HG02588 (cell line): ENCODE measurements at regions not wholly inside any gene's neighbourhood (a gene's known extent, or its start where the extent isn't known, plus 50 kb on each side); places are given as distances from the start of the nearest gene placed in this dataset.

ENCODE experiments used
- ATAC-seq: cut with Tn5 transposase; IDR thresholded peaks from one replicate; pipeline ENCODE4 v1.9.1; 2021; ENCODE audit warnings: mild to moderate bottlenecking, moderate library complexity; ENCODE audit not compliant: unreplicated experiment

DNA sequence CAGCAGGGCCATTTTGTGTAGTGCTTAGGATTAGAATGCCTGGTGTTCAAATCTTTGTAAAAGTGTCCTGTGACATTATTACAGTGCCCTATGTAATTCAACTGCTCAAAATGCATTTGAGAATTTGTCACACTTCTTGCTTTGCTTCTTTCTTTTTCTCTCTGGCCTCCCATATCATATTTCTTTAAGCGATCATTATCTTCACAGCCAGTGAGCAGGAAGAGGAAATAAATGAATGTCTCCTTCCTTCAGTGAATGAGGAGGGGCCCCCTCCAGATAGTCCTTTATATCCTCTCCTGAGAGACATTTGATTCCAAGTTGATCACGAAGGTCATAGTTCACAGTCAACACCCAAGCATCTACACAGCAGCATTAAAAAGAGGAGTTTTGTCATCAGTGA lies 425.1 kb upstream of the NPVF start:
- no peak for ATAC-seq

DNA sequence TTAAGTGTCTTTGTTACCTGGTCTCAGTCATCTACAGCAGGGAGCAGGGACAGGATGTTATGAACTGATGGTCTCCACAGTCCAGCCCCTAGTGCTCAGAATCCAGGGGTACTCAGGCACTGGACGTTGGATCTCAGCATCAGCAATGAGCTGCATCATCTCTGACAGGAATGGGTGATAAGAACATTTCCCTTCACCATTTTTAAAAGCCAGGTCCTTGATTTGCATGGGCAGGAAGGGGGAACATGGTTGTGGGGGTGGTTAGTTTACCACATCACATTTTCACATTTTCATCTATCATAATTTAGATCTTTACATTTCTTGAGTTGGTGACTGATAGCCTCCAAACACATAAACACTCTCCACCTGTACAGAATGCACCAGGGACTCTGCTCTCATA lies 427.8 kb upstream of the NPVF start:
- no peak for ATAC-seq

DNA sequence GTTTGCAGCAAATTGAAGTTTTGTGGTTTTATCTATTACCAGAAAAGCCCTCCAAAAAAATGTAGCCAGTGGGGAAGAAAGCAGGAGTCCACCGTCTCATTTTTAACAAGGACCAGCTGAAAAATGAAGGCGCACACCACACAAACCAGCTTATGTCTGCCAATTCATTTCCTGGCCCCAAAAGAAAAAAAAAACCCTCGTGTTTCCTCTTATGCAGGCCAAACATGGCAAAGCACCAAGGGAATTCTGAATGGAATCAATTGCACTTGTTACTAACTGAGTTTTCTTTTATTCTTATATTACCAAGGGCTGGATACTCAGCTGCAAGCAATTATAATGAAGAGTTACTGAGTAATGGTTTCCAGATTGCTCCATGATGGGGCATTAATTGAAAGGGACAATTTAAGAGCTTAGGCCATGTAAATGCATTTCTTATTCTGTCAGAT lies 428.3 kb upstream of the NPVF start:
- ATAC-seq = no peak

DNA sequence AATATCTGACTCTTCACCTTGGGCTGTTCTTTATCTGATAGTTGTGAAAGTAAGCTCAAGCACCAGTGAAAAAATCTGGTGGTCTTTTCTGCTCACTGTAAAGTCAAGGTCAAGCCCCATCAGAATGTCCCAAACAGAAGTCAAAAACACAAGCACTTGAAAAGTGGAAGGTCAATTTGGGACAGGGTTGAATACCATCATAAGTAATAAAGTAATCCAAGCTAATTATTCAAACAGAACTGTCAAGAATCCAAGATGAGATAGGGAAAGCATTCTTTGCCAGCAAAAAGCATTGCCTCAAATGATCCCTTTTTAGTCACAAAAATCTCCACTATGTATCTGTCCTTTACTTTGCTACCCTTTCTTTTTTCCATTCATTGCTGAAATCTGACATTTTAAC lies 430.1 kb upstream of the NPVF start:
- ATAC-seq = no peak

DNA sequence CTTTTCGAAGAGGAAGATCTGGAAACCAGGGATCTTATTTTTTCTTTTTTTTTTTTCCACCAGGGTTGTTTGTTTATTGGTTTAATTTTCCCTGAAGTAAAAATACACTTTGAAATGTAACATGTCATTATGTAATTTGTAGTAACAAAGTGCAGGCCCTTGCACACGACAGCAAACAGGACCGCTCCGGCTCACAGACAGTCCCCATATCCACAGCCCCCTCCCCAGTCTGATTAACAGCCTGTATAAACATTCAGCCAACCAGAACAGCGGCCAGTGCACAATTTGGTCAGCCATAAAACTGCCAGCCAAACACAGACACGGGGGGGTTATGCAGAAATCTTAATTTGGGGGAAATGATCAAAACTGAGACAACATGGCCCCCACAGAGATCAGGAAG lies 431.6 kb upstream of the NPVF start:
- no peak for ATAC-seq

DNA sequence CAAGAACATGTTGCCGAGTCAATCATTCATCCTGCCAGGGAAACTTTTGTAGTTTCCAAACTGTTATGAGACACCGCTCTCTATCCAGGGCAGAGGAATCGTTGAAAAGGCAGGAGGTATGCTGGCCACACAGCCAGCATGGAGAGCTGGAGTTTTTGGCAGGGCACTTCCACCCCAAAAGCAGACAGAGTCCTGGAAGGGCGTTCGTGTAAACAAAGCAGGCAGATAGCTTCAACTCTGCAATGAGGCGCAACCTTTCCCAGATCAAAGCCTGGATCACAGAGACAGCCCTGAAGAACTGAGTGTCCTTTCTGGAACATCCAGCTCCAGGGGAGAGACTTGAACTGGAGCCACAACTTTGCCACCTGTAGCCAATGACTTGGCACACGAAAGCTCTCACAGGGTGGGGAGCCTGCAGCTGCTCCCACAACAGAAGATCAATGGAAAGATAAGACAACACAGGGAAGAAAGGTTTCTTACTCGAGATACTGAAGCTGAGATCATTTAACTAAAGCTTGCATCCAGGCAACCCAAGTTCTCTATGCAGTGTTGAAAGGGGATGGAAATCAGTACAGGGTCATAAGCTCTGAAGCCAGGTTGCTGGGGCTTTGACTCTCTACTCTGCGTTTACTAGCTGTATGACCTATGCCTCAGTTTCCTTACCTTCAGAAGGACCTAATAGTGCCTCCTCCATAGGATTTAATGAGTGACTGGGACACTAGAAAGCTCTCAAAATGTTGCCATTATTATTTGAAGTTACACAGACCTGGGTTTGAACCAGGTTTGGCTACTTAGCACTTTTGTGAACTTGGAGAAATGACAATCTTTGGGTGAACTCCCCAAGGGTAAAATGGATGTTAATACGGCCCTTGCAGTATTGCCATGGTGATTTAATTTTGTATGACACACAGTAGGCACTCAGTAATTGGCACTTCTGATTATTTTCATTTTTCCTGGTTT lies 434.8 kb upstream of the NPVF start:
- no peak for ATAC-seq

DNA sequence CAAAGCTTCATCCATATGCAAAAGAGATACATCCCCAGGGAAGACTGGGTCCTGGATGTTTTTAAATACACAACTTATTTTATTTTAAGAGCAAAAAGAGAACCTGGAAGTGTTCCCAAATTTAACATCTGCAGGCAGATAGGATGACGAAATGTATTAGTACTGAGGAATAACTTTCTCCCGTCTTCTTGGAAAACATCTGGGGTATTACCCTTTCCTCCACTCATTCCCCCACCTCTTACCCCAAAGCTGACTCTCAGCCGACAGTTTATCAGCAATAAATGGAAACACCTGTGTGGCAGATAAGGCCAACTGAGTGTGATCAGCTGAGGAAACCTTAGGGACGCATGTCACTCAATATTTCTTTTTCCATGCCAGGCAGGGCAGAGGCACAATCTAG lies 435.6 kb upstream of the NPVF start:
- no peak for ATAC-seq

DNA sequence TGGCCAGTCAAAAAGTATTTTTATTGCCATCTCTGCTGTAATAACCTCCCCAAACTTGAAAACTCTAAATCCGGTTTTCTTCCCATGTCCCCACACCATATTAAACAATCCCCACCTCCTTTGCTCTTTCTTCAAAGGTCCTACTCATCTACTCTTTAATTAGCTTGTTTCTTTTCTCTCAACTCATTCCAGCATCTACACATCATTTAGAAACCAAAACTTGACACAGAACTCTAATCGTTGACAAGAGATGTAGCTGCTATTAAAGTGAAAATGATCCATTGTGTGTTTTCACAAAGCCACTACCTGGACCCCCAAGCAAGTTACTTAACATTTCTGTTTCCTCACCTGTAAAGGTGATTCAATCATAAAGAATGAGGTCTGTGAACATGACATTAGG lies 436.3 kb upstream of the NPVF start:
- ATAC-seq = no peak

DNA sequence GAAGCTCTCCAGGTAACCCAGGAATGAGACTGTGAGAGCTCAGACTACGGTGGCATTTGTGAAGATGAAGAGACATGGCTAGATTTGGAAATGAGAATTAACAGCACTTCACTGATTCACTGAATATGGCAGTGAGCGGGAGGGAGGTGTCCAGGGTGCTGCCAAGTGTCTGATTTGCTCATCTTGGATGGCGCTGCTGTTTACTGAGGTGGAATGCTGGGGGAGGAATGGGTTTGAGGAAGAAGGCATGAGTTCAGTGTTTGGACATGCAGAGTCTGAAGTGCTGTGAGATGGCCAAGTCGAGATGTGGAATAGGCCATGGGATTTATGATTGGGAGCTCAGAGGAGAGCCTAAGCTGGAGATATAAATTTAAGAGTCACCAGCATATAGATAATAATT lies 437.1 kb upstream of the NPVF start:
- no peak for ATAC-seq

DNA sequence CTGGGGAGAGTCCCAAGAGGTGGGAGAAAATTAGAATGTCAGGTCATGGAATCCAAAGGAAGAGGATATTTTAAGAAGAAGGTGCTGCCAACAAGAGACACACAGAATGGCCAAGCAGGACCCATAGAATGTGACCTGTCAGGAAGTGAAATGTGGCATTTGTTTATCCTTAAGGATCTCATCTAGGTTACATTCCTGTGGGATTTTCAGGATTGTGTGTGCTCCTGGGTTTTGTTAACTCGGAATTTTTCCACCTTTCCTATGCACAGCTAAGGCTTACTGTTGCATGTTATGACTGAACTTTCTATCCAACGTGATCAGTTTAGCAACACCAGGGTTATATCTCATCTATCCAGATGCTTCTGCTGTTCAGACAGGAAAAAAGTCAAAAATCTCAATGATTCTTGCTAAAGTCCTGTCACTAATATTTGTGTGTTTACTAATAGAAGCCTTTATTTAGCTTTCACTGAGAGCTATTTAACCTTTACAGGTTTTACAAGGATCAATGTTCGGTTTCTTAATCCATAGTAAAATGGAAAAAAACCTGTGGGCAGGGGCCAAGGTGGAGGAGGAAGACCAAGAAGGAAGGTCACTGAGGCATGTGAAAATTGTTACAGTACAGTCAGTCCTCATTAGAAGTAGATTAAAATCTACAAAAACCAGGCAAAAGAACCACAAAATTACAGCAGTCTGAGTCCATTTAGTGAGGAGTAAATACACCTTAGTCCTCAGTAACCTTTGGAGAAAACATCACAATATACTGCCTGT lies 437.8 kb upstream of the NPVF start:
- no peak for ATAC-seq

DNA sequence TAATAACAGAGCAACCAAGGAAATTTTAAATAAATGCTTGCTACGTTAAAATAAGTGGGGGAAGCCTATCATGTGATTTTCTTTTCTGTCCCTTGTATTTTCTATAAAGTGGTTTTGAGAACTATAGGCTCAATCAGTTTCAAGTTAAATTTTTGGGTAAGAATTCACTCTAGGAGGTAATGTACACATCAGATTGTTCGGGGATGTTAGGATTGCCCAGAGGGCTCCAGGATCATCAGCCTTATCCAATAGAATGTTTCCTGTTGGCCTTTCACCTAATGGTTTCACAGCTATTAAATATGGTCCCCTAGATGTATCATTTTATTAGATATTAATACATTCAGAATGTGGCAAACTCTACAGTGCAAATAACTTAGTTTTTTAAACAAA lies 438.4 kb upstream of the NPVF start:
- ATAC-seq = no peak

DNA sequence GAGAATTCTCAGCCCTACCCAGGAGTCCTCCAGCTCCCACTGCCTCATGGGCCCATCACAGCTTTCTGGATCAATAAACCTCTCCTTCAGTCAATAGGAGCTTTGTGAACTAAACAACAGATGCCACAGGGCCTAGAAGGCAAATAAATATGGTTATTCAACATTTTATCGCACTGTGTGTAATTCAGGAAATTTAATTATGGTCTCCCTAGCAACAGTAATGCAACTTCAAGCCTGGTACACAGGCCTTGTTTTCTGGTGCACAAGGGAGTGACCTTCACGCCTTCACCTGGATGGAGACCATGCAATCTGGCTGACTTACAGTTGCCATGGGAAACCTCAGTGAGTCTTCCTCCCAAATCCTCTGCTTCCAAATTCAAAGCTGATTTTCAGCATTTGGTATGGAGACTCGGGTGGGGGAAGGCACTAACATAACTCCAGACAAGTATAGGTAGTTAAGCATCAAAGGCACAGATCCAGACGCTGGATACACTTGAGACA lies 441.0 kb upstream of the NPVF start:
- ATAC-seq = no peak

DNA sequence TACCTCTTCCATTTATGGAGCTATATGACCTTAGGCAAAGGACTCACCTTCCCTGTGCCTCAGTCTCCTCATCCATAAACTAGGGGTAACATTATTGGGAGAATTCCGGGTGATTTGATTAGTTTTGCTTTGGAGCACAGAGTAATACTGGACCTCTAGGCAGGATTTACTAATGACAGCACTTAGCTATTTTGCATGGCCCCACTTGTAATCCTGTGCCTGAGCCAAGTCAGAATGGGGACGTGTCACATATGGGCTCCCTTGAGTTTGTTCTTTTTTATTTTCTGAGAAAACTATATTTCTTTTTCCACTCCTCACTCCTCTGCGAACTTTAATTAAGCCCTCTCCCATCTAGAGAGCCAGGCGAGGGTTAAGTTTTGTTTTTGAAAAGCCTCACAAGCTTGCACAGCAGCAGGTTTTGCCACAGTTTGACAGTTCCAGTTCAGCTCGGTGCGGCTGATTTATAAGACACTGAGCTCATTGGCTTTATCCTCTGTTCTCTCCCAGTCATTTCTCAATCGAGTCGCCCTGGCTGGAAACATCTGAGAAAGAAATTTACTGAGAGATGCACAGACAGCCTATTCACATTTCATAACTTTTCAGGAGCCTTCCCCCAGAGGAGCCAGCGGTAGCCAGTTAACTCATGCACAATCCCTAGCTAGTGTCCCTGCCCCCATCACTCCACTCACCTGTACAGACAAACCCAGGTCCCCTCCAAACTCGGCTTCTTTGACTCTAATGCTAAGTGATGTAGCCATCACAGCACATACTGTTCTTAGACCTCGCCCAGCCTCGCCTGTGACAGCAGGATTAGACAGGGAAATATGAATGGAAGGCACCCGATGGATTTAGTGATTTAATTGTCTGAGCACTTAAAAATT lies 441.9 kb upstream of the NPVF start:
- no peak for ATAC-seq

DNA sequence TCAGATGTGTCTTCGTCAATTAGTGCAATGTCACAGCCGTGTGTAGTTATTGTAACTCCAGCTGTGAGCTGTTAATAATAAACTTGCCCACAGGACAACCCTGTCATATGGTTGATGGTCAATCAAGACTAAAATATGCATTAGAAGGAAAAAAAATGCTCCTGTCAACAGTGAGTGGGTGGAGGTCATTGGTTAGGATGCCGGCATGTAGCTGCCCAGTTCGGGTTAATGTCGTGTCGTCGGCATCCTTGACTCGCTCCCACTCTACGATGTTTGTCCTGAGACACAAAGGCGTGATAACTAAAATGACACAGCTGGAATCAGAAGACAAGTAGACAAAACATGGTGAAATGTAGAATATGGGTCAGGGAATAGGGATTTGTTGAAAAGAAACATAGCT lies 442.8 kb upstream of the NPVF start:
- ATAC-seq = no peak

DNA sequence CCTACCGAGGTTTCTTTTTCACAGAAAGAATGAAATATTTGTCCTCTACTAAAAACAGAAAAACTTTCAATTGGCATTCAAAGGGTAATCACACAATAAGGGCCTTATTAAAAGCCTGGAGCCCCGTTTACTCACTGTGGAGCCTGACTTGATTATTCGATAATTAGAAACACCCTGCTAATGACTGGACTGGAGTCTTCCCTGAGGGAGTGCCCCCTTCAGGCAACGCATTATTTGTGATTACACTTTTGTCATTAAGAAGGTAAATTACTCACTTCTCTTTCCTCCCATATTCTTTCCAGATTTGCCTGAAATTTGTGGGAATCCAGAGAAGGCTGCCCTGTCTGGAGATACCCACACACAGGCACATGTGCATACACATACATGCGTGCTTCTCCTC lies 444.2 kb upstream of the NPVF start:
- ATAC-seq = no peak

DNA sequence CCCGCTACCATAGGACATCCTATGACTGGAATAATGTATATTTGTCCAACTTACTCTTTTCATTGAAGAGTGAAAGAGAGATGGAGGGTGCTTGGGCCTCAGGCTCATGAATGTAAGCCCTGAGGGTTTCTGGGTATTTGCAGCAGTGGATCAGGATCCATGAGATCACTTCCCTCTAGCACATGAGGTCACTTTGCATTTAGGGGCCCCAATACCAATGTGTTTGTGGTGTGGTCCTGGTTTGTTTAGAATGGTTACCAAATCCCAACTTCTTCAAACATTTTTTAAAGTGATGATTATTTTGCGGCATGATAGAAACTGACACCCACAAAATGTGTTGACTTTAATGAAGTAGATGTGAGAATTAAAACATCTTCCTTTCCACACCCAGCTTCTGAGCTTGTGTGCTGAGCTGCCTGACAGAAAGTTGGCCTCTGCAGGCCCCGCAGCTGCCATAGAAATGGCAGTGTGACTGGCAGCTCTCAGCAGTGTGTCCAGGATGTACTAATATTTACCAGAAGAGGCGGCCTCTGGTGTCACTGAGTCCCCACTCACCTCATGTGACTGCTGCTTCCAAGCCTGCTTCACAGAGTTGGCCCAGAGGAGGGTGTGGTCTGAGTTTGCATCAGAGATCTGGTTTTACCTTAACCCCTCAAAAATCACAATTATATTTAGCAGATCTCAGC lies 447.6 kb upstream of the NPVF start:
- no peak for ATAC-seq

DNA sequence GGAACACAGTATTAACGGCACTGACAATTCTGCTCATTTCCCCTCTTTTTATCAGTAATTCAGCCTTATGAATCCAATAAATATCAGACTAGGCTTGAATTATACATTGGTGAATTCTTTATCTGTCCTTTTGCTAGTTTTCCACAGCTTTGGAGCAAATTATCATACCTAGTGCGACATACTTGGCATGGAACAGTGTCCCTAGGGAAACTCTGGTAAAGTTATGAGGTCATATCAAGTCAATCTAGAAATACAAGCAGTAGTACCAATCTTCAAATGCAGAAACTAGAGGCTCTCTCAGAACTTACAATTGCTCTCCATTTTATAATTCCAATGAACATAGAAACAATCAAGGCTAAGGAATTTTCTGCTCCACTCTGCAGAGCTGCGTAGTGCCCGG lies 449.3 kb upstream of the NPVF start:
- ATAC-seq = no peak

DNA sequence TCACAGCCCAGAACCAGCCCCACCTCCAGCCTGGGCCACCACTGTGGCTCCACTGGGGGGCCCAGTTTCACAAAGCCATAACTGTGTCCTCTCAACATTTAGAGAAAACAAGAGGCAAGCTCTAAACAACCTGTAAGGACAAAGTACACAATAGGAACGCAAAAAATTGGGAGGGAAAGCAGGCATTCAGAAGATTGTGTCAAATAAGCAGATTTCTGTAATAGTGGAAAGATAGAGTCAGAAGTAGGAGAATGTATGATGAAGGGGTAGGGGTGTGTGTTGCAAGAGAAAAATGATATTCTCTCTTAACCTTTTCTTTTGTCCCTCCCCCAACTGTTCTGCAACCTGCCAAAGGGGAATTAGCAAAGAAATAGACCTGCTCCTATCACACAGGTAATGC lies 449.9 kb upstream of the NPVF start:
- ATAC-seq = no peak

DNA sequence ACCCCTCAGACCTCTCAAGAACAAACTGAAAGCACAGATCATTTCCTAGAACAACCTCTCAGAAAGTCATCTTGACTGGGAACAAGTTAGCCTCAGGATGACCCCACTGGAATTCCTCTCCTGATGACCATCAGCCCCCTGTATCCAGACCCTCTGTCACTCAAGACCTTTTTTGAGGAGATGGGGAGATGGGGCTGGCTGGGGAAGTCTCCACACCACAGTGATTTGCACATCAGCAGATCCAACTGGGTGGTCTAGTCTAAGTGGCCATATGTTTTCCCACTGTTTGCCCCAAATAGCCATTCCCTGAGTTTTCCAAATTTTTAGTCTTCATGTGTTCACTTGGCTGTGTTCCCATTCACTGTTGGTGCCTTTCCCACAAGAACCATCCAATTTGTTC lies 452.4 kb upstream of the NPVF start:
- ATAC-seq = no peak

DNA sequence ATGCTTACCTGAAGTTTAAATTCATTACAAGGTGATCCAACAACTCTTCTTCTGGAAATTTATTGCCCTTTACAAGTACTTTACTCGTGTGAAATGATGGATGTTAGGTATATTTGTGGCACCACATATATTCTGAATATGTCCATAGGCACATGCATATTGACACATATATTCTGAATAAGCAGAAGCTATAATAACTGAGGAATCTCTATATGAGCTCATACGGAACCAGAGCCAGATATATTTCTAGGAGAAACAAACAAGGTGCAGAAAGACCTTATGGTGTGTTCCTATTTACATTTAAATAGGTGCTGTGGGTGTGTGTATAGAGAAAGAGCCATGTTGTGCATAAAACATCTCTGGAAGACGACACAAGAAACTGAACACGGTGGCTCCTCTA lies 456.1 kb upstream of the NPVF start:
- no peak for ATAC-seq
